HEK293 (cell line): ENCODE measurements at regions not wholly inside any gene's neighbourhood (a gene's known extent, or its start where the extent isn't known, plus 50 kb on each side); places are given as distances from the start of the nearest gene placed in this dataset.

ENCODE experiments used
- EGR2 ChIP-seq: fragments of 450-650 bp; formaldehyde crosslinking; IDR thresholded peaks from 2 replicates; pipeline ENCODE4 v1.5.1; 2016; ENCODE audit warnings: low read depth, missing biosample characterization, missing genetic modification characterization
- ELK4 ChIP-seq: IDR thresholded peaks from 2 replicates; pipeline ENCODE4 v1.6.1; 2011; ENCODE audit warnings: mild to moderate bottlenecking, low read depth, low read length, borderline replicate concordance
- KLF9 ChIP-seq: fragments of 450-650 bp; formaldehyde crosslinking; IDR thresholded peaks from 2 replicates; pipeline ENCODE4 v1.5.1; 2016; ENCODE audit warnings: missing biosample characterization, missing genetic modification characterization, low read depth
- REST ChIP-seq: fragments of 450-650 bp; formaldehyde crosslinking; IDR thresholded peaks from 2 replicates; pipeline ENCODE4 v1.5.1; 2016; ENCODE audit warnings: missing biosample characterization, missing genetic modification characterization
- SALL2 ChIP-seq: fragments of 450-650 bp; formaldehyde crosslinking; IDR thresholded peaks from 2 replicates; pipeline ENCODE4 v1.5.0; 2017; ENCODE audit warnings: missing biosample characterization, mild to moderate bottlenecking, missing genetic modification characterization, borderline replicate concordance
- SP2 ChIP-seq: fragments of 450-650 bp; formaldehyde crosslinking; IDR thresholded peaks from 2 replicates; pipeline ENCODE4 v1.5.1; 2016; ENCODE audit warnings: missing biosample characterization, missing genetic modification characterization
- ZBTB21 ChIP-seq: fragments of 450-650 bp; formaldehyde crosslinking; IDR thresholded peaks from 2 replicates; pipeline ENCODE4 v1.5.1; 2017; ENCODE audit warnings: missing biosample characterization, missing genetic modification characterization
- ZBTB26 ChIP-seq: fragments of 450-650 bp; formaldehyde crosslinking; optimal IDR thresholded peaks from 2 replicates; pipeline ENCODE3; 2016; ENCODE audit warnings: missing biosample characterization, mild to moderate bottlenecking, missing genetic modification characterization
- ZNF335 ChIP-seq: fragments of 450-650 bp; formaldehyde crosslinking; conservative IDR thresholded peaks from 2 replicates; pipeline ENCODE4 v1.5.1; 2016; ENCODE audit warnings: missing biosample characterization, missing genetic modification characterization
- ZNF626 ChIP-seq: fragments of 450-650 bp; sonication (Bioruptor Pico); formaldehyde crosslinking; IDR thresholded peaks from 2 replicates; pipeline ENCODE4 v1.5.1; 2018; ENCODE audit warnings: missing biosample characterization, missing genetic modification characterization, inconsistent platforms
- ZNF747 ChIP-seq: fragments of 450-650 bp; formaldehyde crosslinking; IDR thresholded peaks from 2 replicates; pipeline ENCODE4 v1.5.1; 2016; ENCODE audit warnings: missing biosample characterization, missing genetic modification characterization
- TF ChIP-seq, protein P1 (sequence below): fragments of 450-650 bp; formaldehyde crosslinking; IDR thresholded peaks from 2 replicates; pipeline ENCODE4 v1.5.1; 2016; ENCODE audit warnings: missing biosample characterization, missing genetic modification characterization
- TF ChIP-seq, protein P2 (sequence below): fragments of 450-650 bp; formaldehyde crosslinking; IDR thresholded peaks from 2 replicates; pipeline ENCODE4 v1.5.1; 2016; ENCODE audit warnings: missing biosample characterization, missing genetic modification characterization
- TF ChIP-seq, protein P3 (sequence below): fragments of 450-650 bp; formaldehyde crosslinking; IDR thresholded peaks from 2 replicates; pipeline ENCODE4 v1.5.1; 2016; ENCODE audit warnings: missing biosample characterization, missing genetic modification characterization, low read depth

GRCh38 chr17:71613996-71614395 is 506.8 kb upstream of the SOX9 start:
- TF ChIP-seq ZBTB26 (tag by site-specific recombination) (no peak), REST (tag by site-specific recombination) (no peak), SALL2 (tag by site-specific recombination) (no peak), ZNF747 (tag by site-specific recombination) (no peak), ZBTB21 (tag by site-specific recombination) (no peak), KLF9 (no peak), ZNF335 (tag by site-specific recombination) (no peak), EGR2 (tag by site-specific recombination) (no peak), ELK4 (no peak), ZNF626 (tag by site-specific recombination) (no peak), SP2 (tag by site-specific recombination) (no peak)
- TF ChIP-seq, protein P1, sequence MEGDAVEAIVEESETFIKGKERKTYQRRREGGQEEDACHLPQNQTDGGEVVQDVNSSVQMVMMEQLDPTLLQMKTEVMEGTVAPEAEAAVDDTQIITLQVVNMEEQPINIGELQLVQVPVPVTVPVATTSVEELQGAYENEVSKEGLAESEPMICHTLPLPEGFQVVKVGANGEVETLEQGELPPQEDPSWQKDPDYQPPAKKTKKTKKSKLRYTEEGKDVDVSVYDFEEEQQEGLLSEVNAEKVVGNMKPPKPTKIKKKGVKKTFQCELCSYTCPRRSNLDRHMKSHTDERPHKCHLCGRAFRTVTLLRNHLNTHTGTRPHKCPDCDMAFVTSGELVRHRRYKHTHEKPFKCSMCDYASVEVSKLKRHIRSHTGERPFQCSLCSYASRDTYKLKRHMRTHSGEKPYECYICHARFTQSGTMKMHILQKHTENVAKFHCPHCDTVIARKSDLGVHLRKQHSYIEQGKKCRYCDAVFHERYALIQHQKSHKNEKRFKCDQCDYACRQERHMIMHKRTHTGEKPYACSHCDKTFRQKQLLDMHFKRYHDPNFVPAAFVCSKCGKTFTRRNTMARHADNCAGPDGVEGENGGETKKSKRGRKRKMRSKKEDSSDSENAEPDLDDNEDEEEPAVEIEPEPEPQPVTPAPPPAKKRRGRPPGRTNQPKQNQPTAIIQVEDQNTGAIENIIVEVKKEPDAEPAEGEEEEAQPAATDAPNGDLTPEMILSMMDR (tag by site-specific recombination) = no peak
- TF ChIP-seq, protein P2, sequence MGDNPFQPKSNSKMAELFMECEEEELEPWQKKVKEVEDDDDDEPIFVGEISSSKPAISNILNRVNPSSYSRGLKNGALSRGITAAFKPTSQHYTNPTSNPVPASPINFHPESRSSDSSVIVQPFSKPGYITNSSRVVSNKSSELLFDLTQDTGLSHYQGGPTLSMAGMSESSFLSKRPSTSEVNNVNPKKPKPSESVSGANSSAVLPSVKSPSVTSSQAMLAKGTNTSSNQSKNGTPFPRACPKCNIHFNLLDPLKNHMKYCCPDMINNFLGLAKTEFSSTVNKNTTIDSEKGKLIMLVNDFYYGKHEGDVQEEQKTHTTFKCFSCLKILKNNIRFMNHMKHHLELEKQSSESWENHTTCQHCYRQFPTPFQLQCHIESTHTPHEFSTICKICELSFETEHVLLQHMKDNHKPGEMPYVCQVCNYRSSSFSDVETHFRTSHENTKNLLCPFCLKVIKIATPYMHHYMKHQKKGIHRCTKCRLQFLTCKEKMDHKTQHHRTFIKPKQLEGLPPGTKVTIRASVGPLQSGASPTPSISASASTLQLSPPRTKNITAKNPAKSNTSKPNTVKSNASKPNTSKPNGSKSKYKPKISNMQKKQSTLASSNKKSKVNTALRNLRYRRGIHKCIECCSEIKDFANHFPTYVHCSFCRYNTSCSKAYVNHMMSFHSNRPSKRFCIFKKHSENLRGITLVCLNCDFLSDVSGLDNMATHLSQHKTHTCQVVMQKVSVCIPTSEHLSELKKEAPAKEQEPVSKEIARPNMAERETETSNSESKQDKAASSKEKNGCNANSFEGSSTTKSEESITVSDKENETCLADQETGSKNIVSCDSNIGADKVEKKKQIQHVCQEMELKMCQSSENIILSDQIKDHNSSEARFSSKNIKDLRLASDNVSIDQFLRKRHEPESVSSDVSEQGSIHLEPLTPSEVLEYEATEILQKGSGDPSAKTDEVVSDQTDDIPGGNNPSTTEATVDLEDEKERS (tag by site-specific recombination) = no peak
- TF ChIP-seq, protein P3, sequence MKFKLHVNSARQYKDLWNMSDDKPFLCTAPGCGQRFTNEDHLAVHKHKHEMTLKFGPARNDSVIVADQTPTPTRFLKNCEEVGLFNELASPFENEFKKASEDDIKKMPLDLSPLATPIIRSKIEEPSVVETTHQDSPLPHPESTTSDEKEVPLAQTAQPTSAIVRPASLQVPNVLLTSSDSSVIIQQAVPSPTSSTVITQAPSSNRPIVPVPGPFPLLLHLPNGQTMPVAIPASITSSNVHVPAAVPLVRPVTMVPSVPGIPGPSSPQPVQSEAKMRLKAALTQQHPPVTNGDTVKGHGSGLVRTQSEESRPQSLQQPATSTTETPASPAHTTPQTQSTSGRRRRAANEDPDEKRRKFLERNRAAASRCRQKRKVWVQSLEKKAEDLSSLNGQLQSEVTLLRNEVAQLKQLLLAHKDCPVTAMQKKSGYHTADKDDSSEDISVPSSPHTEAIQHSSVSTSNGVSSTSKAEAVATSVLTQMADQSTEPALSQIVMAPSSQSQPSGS = no peak
